ENCODE measurements at regions not wholly inside any gene's neighbourhood (a gene's known extent, or its start where the extent isn't known, plus 50 kb on each side); places are given as distances from the start of the nearest gene placed in this dataset.

- Mint-ChIP-seq H3K9me3 (peaks cover 6% of the 10 kb centered on the region), H3K27ac (no peak overlapping the region), H3K27me3 (peaks cover 4% of the 10 kb centered on the region), H3K4me1 (ENCODE audit: low read depth) (no peaks in the 10 kb centered on the region), H3K36me3 (ENCODE audit: low read depth) (peaks cover 4% of the 10 kb centered on the region), H3K4me3 (no peak overlapping the region)
Measured at GRCh38 chr3:40624189-40624769, 99.5 kb downstream of the ZNF621 start.

GRCh38 chr3:40627095-40627494 is 102.3 kb downstream of the ZNF621 start:
- Mint-ChIP-seq H3K4me1 (ENCODE audit: low read depth) (no peaks in the 10 kb centered on the region), H3K36me3 (ENCODE audit: low read depth) (peaks cover 6% of the 10 kb centered on the region), H3K9me3 (peaks cover 8% of the 10 kb centered on the region), H3K27ac (no peak overlapping the region), H3K27me3 (peaks cover 8% of the 10 kb centered on the region), H3K4me3 (no peak overlapping the region)

- Mint-ChIP-seq H3K36me3 (ENCODE audit: low read depth) (peaks cover 6% of the 10 kb centered on the region), H3K27me3 (peaks cover 11% of the 10 kb centered on the region), H3K27ac (no peak overlapping the region), H3K9me3 (peaks cover 15% of the 10 kb centered on the region), H3K4me1 (ENCODE audit: low read depth) (no peaks in the 10 kb centered on the region), H3K4me3 (no peak overlapping the region)
Measured at GRCh38 chr3:40628984-40629383, 104.2 kb downstream of the ZNF621 start.

GRCh38 chr3:40631341-40631995 is 106.7 kb downstream of the ZNF621 start:
- Mint-ChIP-seq H3K36me3 (ENCODE audit: low read depth) (peaks cover 6% of the 10 kb centered on the region), H3K27ac (no peak overlapping the region), H3K4me1 (ENCODE audit: low read depth) (no peaks in the 10 kb centered on the region), H3K9me3 (peaks cover 18% of the 10 kb centered on the region), H3K27me3 (peaks cover 11% of the 10 kb centered on the region), H3K4me3 (no peak overlapping the region)

GRCh38 chr3:40637906-40638305 is 113.1 kb downstream of the ZNF621 start:
- no peaks in the 10 kb centered on the region for H3K36me3 Mint-ChIP-seq (ENCODE audit: low read depth)
- no peak overlapping the region for H3K27ac Mint-ChIP-seq
- peaks cover 3% of the 10 kb centered on the region for H3K9me3 Mint-ChIP-seq
- H3K4me1 Mint-ChIP-seq (ENCODE audit: low read depth): no peaks in the 10 kb centered on the region
- peaks cover 3% of the 10 kb centered on the region for H3K27me3 Mint-ChIP-seq
- no peak overlapping the region for H3K4me3 Mint-ChIP-seq

- Mint-ChIP-seq H3K27ac (no peak overlapping the region), H3K4me1 (ENCODE audit: low read depth) (no peaks in the 10 kb centered on the region), H3K27me3 (no peaks in the 10 kb centered on the region), H3K4me3 (no peak overlapping the region), H3K9me3 (peaks cover 3% of the 10 kb centered on the region), H3K36me3 (ENCODE audit: low read depth) (no peaks in the 10 kb centered on the region)
Measured at GRCh38 chr3:40639006-40639405, 114.2 kb downstream of the ZNF621 start.

- Mint-ChIP-seq H3K27me3 (no peaks in the 10 kb centered on the region), H3K4me1 (ENCODE audit: low read depth) (no peaks in the 10 kb centered on the region), H3K27ac (no peak overlapping the region), H3K9me3 (no peaks in the 10 kb centered on the region), H3K36me3 (ENCODE audit: low read depth) (no peaks in the 10 kb centered on the region), H3K4me3 (no peak overlapping the region)
Measured at GRCh38 chr3:40642812-40643211, 118.1 kb downstream of the ZNF621 start.

- Mint-ChIP-seq H3K9me3 (no peaks in the 10 kb centered on the region), H3K36me3 (ENCODE audit: low read depth) (no peaks in the 10 kb centered on the region), H3K4me1 (ENCODE audit: low read depth) (no peaks in the 10 kb centered on the region), H3K4me3 (no peak overlapping the region), H3K27me3 (no peaks in the 10 kb centered on the region), H3K27ac (no peak overlapping the region)
Measured at GRCh38 chr3:40645883-40646282, 121.1 kb downstream of the ZNF621 start.

- Mint-ChIP-seq H3K27me3 (no peaks in the 10 kb centered on the region), H3K4me1 (ENCODE audit: low read depth) (no peaks in the 10 kb centered on the region), H3K36me3 (ENCODE audit: low read depth) (no peaks in the 10 kb centered on the region), H3K4me3 (no peak overlapping the region), H3K9me3 (no peaks in the 10 kb centered on the region), H3K27ac (no peak overlapping the region)
Measured at GRCh38 chr3:40649346-40649745, 124.6 kb downstream of the ZNF621 start.

GRCh38 chr3:40652072-40652471 is 127.3 kb downstream of the ZNF621 start:
- Mint-ChIP-seq H3K27me3 (no peaks in the 10 kb centered on the region), H3K4me1 (ENCODE audit: low read depth) (no peaks in the 10 kb centered on the region), H3K27ac (no peak overlapping the region), H3K36me3 (ENCODE audit: low read depth) (no peaks in the 10 kb centered on the region), H3K4me3 (no peak overlapping the region), H3K9me3 (no peaks in the 10 kb centered on the region)

GRCh38 chr3:40653001-40653400 is 128.2 kb downstream of the ZNF621 start:
- no peak overlapping the region for H3K27ac Mint-ChIP-seq
- peaks cover 3% of the 10 kb centered on the region for H3K9me3 Mint-ChIP-seq
- H3K36me3 Mint-ChIP-seq (ENCODE audit: low read depth): no peaks in the 10 kb centered on the region
- no peaks in the 10 kb centered on the region for H3K27me3 Mint-ChIP-seq
- no peaks in the 10 kb centered on the region for H3K4me1 Mint-ChIP-seq (ENCODE audit: low read depth)
- H3K4me3 Mint-ChIP-seq: no peak overlapping the region

- H3K4me3 Mint-ChIP-seq: no peak overlapping the region
- H3K27me3 Mint-ChIP-seq: peaks cover 5% of the 10 kb centered on the region
- no peaks in the 10 kb centered on the region for H3K4me1 Mint-ChIP-seq (ENCODE audit: low read depth)
- H3K9me3 Mint-ChIP-seq: peaks cover 8% of the 10 kb centered on the region
- H3K27ac Mint-ChIP-seq: no peak overlapping the region
- H3K36me3 Mint-ChIP-seq (ENCODE audit: low read depth): no peaks in the 10 kb centered on the region
Measured at GRCh38 chr3:40653878-40654277, 129.1 kb downstream of the ZNF621 start.

GRCh38 chr3:40655551-40655950 is 130.8 kb downstream of the ZNF621 start:
- Mint-ChIP-seq H3K4me1 (ENCODE audit: low read depth) (no peaks in the 10 kb centered on the region), H3K27me3 (peaks cover 5% of the 10 kb centered on the region), H3K27ac (no peak overlapping the region), H3K36me3 (ENCODE audit: low read depth) (no peaks in the 10 kb centered on the region), H3K9me3 (peaks cover 8% of the 10 kb centered on the region), H3K4me3 (no peak overlapping the region)

- H3K27me3 Mint-ChIP-seq: peaks cover 8% of the 10 kb centered on the region
- H3K4me1 Mint-ChIP-seq (ENCODE audit: low read depth): no peaks in the 10 kb centered on the region
- no peak overlapping the region for H3K27ac Mint-ChIP-seq
- peaks cover 8% of the 10 kb centered on the region for H3K9me3 Mint-ChIP-seq
- H3K36me3 Mint-ChIP-seq (ENCODE audit: low read depth): no peaks in the 10 kb centered on the region
- H3K4me3 Mint-ChIP-seq: no peak overlapping the region
Measured at GRCh38 chr3:40657623-40658022, 132.9 kb downstream of the ZNF621 start.

- H3K4me3 Mint-ChIP-seq: no peak overlapping the region
- H3K27ac Mint-ChIP-seq: no peak overlapping the region
- no peaks in the 10 kb centered on the region for H3K36me3 Mint-ChIP-seq (ENCODE audit: low read depth)
- H3K4me1 Mint-ChIP-seq (ENCODE audit: low read depth): no peaks in the 10 kb centered on the region
- peaks cover 8% of the 10 kb centered on the region for H3K27me3 Mint-ChIP-seq
- H3K9me3 Mint-ChIP-seq: peaks cover 8% of the 10 kb centered on the region
Measured at GRCh38 chr3:40658305-40658704, 133.5 kb downstream of the ZNF621 start.

- peaks cover 8% of the 10 kb centered on the region for H3K9me3 Mint-ChIP-seq
- no peak overlapping the region for H3K27ac Mint-ChIP-seq
- H3K27me3 Mint-ChIP-seq: peaks cover 8% of the 10 kb centered on the region
- H3K4me1 Mint-ChIP-seq (ENCODE audit: low read depth): no peaks in the 10 kb centered on the region
- no peaks in the 10 kb centered on the region for H3K36me3 Mint-ChIP-seq (ENCODE audit: low read depth)
- H3K4me3 Mint-ChIP-seq: no peak overlapping the region
Measured at GRCh38 chr3:40660554-40660953, 135.8 kb downstream of the ZNF621 start.

Measured in stimulated activated naive CD8-positive, alpha-beta T cell treated with anti-CD3 and anti-CD28 coated beads, Interleukin-15, Interleukin-2, amounts not matched to agents 100 ng/mL and 50 ng/mL, for 24 hours (primary cell).